Activated naive CD8-positive, alpha-beta T cell treated with anti-CD3 and anti-CD28 coated beads for 36 hours (primary cell): ENCODE measurements at regions not wholly inside any gene's neighbourhood (a gene's known extent, or its start where the extent isn't known, plus 50 kb on each side); places are given as distances from the start of the nearest gene placed in this dataset.

Source experiments
- DNase-seq: peaks from one replicate; pipeline ENCODE4 v3.0.0; 2021
- H3K27ac Mint-ChIP-seq: one replicate; pipeline ENCODE4 v1.8.0; 2022; ENCODE audit warnings: mild to moderate bottlenecking, moderate library complexity, mixed read lengths
- H3K27me3 Mint-ChIP-seq: one replicate; pipeline ENCODE4 v1.8.0; 2022; ENCODE audit warnings: mild to moderate bottlenecking, mixed read lengths
- H3K36me3 Mint-ChIP-seq: one replicate; pipeline ENCODE4 v1.8.0; 2021; ENCODE audit warnings: mild to moderate bottlenecking, mixed read lengths
- H3K4me1 Mint-ChIP-seq: one replicate; pipeline ENCODE4 v1.8.0; 2021; ENCODE audit warnings: mixed read lengths
- H3K4me3 Mint-ChIP-seq: one replicate; pipeline ENCODE4 v1.8.0; 2022; ENCODE audit warnings: mild to moderate bottlenecking, moderate library complexity, mixed read lengths
- H3K9me3 Mint-ChIP-seq: one replicate; pipeline ENCODE4 v1.8.0; 2022; ENCODE audit warnings: mixed read lengths

DNA sequence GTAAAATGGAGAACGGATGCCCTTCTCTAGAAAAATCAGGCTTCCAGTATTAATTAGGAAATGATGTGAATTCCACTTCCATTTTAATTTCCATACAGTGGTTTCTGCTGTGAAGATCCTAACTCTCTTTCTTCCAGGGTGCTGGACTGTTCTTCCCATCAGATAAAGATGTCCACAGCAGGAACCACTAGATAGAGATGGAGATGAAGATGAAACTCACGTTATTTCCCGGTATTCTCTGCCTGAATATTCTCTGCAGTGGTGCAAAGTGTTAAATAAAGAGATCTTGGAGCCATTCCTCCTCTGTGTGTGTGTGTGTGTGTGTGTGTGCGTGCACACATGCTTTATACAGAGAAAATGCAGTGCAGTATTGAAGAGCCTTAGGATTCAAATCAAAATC, 727.5 kb downstream of the KCNJ2 start:
- Mint-ChIP-seq H3K36me3 (no peaks in the 10 kb centered on the region), H3K4me1 (no peaks in the 10 kb centered on the region), H3K27me3 (no peaks in the 10 kb centered on the region), H3K9me3 (peaks cover 8% of the 10 kb centered on the region), H3K27ac (no peak overlapping the region), H3K4me3 (no peak overlapping the region)
- no peak for DNase-seq

DNA sequence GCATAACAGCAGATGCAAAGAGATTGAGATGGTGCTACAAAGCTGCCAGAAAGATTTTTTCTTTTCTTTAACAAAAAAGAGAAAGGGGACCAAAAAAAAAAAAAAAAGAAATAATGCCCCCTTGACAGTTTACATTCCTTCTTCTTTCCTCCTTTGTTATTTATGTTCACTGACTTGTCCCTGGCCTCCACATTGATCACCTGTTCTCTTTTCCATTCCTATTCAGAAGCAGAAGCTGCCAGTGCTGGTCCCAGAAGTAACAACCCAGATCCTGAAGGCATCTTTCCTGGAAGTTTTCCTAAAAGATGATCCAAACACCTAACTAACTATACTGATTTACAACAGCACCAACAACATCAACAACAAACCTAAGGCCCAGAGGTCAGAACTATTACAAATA, 728.1 kb downstream of the KCNJ2 start:
- peaks cover 9% of the 10 kb centered on the region for H3K9me3 Mint-ChIP-seq
- no peak for DNase-seq
- H3K27me3 Mint-ChIP-seq, result no peaks in the 10 kb centered on the region
- no peaks in the 10 kb centered on the region for H3K4me1 Mint-ChIP-seq
- no peak overlapping the region for H3K4me3 Mint-ChIP-seq
- no peaks in the 10 kb centered on the region for H3K36me3 Mint-ChIP-seq
- H3K27ac Mint-ChIP-seq, result no peak overlapping the region

DNA sequence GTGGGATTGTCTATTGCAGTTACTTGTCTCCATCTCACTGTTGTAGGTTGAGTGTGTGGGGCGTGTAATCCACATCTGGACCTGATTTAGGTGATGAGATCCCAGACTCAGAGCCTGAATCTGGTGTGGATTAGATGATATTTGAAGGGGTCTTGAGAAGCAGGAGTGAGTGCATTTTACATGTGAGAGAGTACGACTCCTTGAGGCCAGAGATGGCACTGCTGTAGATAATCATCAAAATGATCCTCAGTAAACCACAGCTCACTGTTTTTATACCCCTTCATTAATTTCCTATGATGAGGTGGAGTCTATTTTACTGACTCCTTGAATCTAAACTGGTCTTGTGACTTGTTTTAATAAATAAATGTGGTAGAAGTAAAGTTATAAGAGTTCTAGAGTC, 732.5 kb downstream of the KCNJ2 start:
- DNase-seq, result no peak
- no peak overlapping the region for H3K4me3 Mint-ChIP-seq
- no peaks in the 10 kb centered on the region for H3K4me1 Mint-ChIP-seq
- peaks cover 10% of the 10 kb centered on the region for H3K9me3 Mint-ChIP-seq
- H3K36me3 Mint-ChIP-seq, result no peaks in the 10 kb centered on the region
- H3K27me3 Mint-ChIP-seq, result no peaks in the 10 kb centered on the region
- no peak overlapping the region for H3K27ac Mint-ChIP-seq

DNA sequence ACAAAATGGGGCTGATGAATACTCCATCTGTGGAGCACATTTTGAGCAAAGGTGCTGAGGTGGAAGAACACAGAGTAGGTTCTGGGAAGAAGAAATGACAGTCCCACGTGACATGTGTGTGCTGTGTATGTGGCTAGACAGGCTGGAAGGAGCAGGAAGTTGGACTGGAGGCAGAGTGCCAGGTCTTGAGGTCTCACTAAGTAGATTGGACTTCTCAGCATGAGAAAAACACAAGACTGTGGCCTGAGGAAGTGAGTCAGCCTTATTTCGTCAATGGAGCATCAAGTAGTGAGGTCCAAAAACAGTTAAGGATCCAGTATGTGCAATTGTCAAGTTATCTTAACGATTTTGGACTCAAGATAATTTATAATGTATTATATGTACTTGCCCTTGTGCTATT, 736.5 kb downstream of the KCNJ2 start:
- H3K4me1 Mint-ChIP-seq, result no peaks in the 10 kb centered on the region
- no peak for DNase-seq
- no peaks in the 10 kb centered on the region for H3K27me3 Mint-ChIP-seq
- peaks cover 12% of the 10 kb centered on the region for H3K9me3 Mint-ChIP-seq
- H3K36me3 Mint-ChIP-seq, result no peaks in the 10 kb centered on the region
- H3K4me3 Mint-ChIP-seq, result no peak overlapping the region
- no peak overlapping the region for H3K27ac Mint-ChIP-seq

DNA sequence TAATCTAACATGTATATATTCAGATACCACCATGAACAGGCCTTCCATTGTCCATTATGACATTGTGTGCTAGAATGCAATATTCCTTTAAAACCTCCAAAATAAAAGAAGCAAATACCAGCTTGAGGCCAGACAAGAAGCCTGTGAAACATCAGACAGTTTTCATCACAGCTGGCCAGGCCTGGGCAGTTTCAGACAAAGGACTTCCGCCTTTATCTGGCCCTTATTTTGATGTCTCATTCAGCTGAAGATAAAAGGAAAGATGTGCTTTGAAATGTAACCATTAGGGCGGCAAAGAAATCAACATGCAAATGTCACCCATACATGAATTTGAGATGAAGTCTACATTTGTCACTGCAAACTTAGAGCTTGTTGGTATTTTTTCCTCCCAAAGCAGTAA, 737.5 kb downstream of the KCNJ2 start:
- no peak for DNase-seq
- peaks cover 10% of the 10 kb centered on the region for H3K9me3 Mint-ChIP-seq
- H3K4me1 Mint-ChIP-seq, result no peaks in the 10 kb centered on the region
- no peak overlapping the region for H3K27ac Mint-ChIP-seq
- no peaks in the 10 kb centered on the region for H3K36me3 Mint-ChIP-seq
- H3K4me3 Mint-ChIP-seq, result no peak overlapping the region
- H3K27me3 Mint-ChIP-seq, result no peaks in the 10 kb centered on the region

DNA sequence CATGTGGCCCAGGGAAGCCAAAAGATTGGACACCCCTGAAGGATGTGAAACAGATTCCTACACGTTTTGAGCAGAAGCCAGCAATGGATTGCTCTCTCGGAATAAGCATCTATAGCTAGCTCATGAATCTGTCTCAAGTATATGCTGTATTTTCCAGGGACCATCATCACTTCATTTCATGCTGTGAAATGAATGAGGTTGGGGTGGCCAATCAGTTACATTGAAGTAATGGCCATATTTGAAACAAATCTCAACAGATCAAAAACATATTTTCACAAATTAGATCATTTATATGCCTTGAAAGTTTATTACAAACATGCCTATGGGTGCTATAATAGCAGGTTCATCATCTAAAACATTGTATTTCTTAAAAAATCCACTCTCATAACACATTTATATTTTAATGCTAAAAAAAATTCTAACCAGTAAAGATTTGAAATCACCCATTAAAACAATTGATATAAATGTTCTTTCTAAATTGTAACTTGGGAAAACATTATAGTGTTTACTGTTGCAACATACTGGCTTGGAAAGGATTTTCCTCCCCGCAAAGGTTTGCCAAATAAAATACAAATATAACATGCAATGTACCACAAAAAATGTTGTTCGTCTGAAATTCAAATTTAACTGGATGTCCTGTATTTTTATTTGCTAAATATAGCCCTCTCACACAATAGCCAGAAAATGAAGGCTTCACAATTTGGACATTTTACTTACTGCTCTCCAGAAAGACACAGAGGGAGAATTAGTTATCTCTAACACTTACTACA, 743.6 kb downstream of the KCNJ2 start:
- Mint-ChIP-seq H3K9me3 (peaks cover 13% of the 10 kb centered on the region), H3K36me3 (no peaks in the 10 kb centered on the region)
- DNase-seq, result no peak

DNA sequence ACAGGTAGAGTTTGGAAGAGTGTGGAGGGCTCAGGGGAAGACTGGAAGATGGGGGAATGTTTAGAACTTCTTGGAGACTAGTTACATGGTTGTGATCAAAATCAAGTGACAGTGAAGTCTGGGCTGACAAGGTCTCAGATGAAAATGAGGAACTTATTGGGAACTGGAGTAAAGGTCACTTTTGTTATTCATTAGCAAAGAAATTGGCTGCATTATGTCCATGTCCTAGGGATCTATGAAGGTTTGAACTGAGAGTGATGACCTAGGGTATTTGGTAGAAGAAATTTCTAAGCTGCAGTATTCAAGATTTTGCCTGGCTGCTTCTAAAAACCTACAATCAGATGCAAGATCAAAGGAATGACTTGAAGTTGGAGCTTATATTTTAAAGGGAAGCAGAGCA, 747.1 kb downstream of the KCNJ2 start:
- peaks cover 18% of the 10 kb centered on the region for H3K9me3 Mint-ChIP-seq
- no peaks in the 10 kb centered on the region for H3K27me3 Mint-ChIP-seq
- no peaks in the 10 kb centered on the region for H3K4me1 Mint-ChIP-seq
- H3K4me3 Mint-ChIP-seq, result no peak overlapping the region
- H3K27ac Mint-ChIP-seq, result no peak overlapping the region
- no peak for DNase-seq
- no peaks in the 10 kb centered on the region for H3K36me3 Mint-ChIP-seq

More for the DNA sequence above, 743.6 kb downstream of the KCNJ2 start:
- H3K27me3 Mint-ChIP-seq, result no peaks in the 10 kb centered on the region
- H3K27ac Mint-ChIP-seq, result no peak overlapping the region
- no peaks in the 10 kb centered on the region for H3K4me1 Mint-ChIP-seq
- no peak overlapping the region for H3K4me3 Mint-ChIP-seq

DNA sequence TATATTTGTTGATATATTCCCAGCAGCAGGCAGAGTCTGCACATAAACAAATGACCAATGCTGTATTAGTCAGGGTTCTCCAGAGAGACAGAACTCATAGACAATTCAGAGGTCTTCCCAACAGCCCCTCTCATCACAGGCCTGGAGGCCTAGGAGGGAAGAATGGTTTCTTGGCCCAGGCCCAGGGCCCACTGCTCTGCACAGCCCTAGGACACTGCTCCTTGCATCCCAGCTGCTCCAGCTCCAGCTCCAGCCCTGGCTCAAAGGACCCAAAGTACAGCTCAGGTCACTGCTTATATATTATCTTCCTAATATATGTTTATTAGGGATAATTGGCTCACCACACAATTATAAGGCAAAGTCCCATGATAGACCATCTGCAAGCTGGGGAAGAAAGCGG, 749.9 kb downstream of the KCNJ2 start:
- no peaks in the 10 kb centered on the region for H3K36me3 Mint-ChIP-seq
- DNase-seq, result no peak
- no peak overlapping the region for H3K4me3 Mint-ChIP-seq
- H3K9me3 Mint-ChIP-seq, result peaks cover 18% of the 10 kb centered on the region
- H3K4me1 Mint-ChIP-seq, result no peaks in the 10 kb centered on the region
- H3K27ac Mint-ChIP-seq, result no peak overlapping the region
- no peaks in the 10 kb centered on the region for H3K27me3 Mint-ChIP-seq

DNA sequence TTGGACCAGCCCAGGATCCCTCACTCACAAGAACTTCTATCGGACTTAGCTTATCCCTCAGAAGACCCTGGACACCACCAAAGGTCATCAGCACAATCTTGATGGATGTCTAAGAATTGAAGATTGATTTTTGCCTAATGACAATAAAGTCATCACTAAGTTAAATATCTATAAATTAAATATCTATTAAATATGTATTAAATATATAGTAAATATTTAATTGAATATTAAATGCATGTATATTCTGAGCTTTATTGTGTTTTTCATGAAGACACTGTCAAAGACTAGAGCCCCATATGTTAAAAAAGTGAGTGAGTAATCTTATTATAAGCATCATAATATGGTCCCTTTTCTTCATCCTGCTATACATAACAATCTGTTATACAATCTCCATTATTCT, 751.1 kb downstream of the KCNJ2 start:
- H3K27me3 Mint-ChIP-seq, result no peaks in the 10 kb centered on the region
- peaks cover 18% of the 10 kb centered on the region for H3K9me3 Mint-ChIP-seq
- no peaks in the 10 kb centered on the region for H3K36me3 Mint-ChIP-seq
- no peak overlapping the region for H3K27ac Mint-ChIP-seq
- DNase-seq, result no peak
- no peaks in the 10 kb centered on the region for H3K4me1 Mint-ChIP-seq
- H3K4me3 Mint-ChIP-seq, result no peak overlapping the region

DNA sequence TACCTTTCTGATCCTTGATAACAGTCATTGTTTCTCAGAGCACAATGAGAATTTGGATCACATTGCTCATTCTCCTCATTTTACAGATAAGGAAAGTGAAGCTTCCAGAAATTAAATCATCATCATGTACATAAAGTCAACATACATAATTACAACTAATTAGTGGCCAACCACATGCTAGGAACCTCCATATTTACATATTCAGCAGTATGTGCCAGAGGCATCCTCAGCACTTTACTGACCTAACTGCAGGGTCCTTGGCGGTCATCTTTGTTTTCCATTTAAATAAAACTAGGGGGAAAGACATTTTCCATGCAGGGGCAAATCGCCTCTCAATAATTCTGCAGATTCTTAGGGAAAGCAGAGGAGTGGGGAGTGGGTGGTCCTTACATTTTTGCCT, 752.9 kb downstream of the KCNJ2 start:
- DNase-seq, result no peak
- H3K27ac Mint-ChIP-seq, result no peak overlapping the region
- no peaks in the 10 kb centered on the region for H3K4me1 Mint-ChIP-seq
- peaks cover 12% of the 10 kb centered on the region for H3K9me3 Mint-ChIP-seq
- no peaks in the 10 kb centered on the region for H3K36me3 Mint-ChIP-seq
- no peak overlapping the region for H3K4me3 Mint-ChIP-seq
- no peaks in the 10 kb centered on the region for H3K27me3 Mint-ChIP-seq

DNA sequence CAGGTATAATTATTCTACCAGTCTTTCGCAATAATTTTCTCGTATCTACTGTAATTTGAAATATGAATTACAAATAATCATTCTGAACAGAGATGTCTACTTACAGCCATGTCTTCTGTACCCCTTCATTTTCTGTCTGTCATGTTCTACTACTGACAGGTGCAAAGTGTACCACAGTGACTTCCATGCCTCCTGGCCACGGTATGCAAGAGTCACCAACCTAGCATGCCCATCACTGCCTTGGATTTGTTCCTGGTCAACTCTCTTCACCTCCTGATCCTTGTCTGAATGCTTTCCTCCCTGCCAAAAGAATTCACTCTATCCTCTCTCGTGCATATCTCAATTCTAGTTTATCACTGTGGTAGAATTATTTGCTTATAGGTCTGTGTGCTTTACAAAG, 755.4 kb downstream of the KCNJ2 start:
- H3K9me3 Mint-ChIP-seq, result peaks cover 3% of the 10 kb centered on the region
- H3K27me3 Mint-ChIP-seq, result no peaks in the 10 kb centered on the region
- no peaks in the 10 kb centered on the region for H3K36me3 Mint-ChIP-seq
- no peak overlapping the region for H3K4me3 Mint-ChIP-seq
- no peak for DNase-seq
- H3K4me1 Mint-ChIP-seq, result no peaks in the 10 kb centered on the region
- H3K27ac Mint-ChIP-seq, result no peak overlapping the region

DNA sequence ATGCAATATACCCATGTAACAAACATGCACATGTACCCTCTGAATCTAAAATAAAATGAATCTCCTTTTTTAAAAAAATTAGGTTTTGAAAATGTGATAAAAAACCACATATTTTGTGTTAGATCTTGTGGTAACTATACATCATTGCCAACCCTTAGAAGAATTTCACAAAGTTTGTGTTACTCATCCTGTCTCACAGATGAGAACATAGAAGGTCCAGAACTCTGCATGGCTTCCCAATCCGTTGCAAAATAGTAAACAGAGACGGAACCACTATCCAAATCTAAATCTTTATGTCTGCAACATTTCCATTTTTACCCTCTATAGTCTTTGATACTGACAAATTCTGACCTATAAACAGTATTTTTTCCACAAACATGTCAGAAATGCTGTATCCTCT, 759.9 kb downstream of the KCNJ2 start:
- Mint-ChIP-seq H3K9me3 (no peaks in the 10 kb centered on the region), H3K36me3 (no peaks in the 10 kb centered on the region), H3K27ac (no peak overlapping the region), H3K27me3 (no peaks in the 10 kb centered on the region), H3K4me3 (no peak overlapping the region), H3K4me1 (no peaks in the 10 kb centered on the region)
- no peak for DNase-seq

DNA sequence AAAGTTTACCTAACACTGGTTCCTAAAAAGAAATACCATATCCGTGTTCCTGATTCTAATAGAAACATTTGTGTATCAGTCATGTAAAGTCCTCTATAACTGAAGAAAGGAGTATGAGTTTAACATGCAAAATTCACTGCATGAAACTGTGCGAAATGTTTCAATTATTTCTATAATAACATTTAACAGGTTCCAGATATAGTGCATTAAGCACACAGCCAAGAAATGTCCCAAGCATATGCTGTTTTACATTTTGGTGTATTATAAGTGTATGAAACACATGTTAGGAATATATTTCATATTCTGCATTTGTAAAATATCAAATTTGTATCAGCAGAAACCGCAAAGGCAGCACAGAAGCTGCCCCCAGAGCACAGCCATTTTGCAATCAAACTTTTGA, 764.9 kb downstream of the KCNJ2 start:
- no peaks in the 10 kb centered on the region for H3K27me3 Mint-ChIP-seq
- H3K27ac Mint-ChIP-seq, result no peak overlapping the region
- H3K36me3 Mint-ChIP-seq, result no peaks in the 10 kb centered on the region
- no peaks in the 10 kb centered on the region for H3K4me1 Mint-ChIP-seq
- H3K9me3 Mint-ChIP-seq, result no peaks in the 10 kb centered on the region
- no peak overlapping the region for H3K4me3 Mint-ChIP-seq
- no peak for DNase-seq

DNA sequence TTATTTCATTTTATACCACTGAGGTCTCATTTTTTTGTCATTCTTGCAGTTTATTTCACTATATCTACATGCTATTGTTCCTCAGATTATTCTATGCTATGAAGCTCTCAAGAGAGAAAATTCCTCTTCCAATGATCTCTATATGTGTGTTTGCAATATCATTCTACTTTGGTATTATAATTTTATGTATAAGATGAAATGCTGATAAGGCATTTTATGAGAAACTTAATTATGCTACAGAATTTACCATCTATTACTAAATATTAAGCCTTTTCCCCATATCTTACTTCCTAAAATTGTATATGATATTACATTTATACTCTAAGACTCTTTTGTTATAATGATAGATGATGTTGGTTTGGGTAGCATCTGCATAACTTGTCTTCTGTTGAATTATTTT, 765.5 kb downstream of the KCNJ2 start:
- no peak for DNase-seq
- no peak overlapping the region for H3K27ac Mint-ChIP-seq
- H3K4me1 Mint-ChIP-seq, result no peaks in the 10 kb centered on the region
- no peak overlapping the region for H3K4me3 Mint-ChIP-seq
- H3K9me3 Mint-ChIP-seq, result no peaks in the 10 kb centered on the region
- H3K36me3 Mint-ChIP-seq, result no peaks in the 10 kb centered on the region
- no peaks in the 10 kb centered on the region for H3K27me3 Mint-ChIP-seq

DNA sequence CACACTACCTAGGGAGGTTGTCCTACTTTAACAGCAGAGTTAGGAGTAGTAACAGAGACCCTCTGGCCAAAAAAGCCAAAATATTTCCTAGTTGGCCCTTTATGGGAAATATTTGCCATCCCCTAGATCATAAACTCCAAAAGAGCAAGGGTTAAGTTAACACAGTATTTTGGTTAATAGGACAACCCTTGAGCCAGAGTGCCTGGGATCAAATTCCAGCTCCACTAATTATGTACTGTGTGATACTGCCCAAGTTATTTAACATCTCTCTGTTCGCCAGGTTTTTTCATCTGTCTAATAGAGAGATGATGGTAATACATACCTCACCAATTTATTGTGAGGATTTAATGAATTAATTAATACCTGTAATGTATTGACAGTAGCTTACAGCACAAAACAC, 767.4 kb downstream of the KCNJ2 start:
- H3K9me3 Mint-ChIP-seq, result no peaks in the 10 kb centered on the region
- H3K4me1 Mint-ChIP-seq, result no peaks in the 10 kb centered on the region
- DNase-seq, result no peak
- no peak overlapping the region for H3K27ac Mint-ChIP-seq
- no peaks in the 10 kb centered on the region for H3K27me3 Mint-ChIP-seq
- no peak overlapping the region for H3K4me3 Mint-ChIP-seq
- no peaks in the 10 kb centered on the region for H3K36me3 Mint-ChIP-seq

DNA sequence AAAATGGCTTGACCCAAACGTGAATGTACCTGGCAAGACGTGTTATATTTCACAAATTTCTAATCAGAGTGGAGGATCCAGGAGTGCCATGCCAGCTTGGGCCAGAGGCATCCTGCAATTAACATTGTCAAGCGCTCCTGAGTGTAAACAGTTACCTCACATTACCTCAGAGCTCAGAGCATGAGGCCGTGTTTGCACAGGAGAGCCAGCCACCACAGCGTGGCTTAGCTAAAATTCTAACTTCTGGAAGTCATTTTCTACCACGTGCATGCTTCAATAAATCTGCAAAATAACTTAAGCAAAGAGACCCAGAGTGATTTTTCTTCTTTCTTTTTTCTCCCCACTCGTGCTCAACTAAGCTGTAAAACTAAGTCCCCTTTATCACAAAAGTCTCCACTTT, 769.0 kb downstream of the KCNJ2 start:
- H3K4me3 Mint-ChIP-seq, result no peak overlapping the region
- no peaks in the 10 kb centered on the region for H3K9me3 Mint-ChIP-seq
- H3K27ac Mint-ChIP-seq, result no peak overlapping the region
- DNase-seq, result no peak
- H3K36me3 Mint-ChIP-seq, result no peaks in the 10 kb centered on the region
- H3K4me1 Mint-ChIP-seq, result no peaks in the 10 kb centered on the region
- H3K27me3 Mint-ChIP-seq, result no peaks in the 10 kb centered on the region
